DND-41 (cell line): ENCODE measurements at regions not wholly inside any gene's neighbourhood (a gene's known extent, or its start where the extent isn't known, plus 50 kb on each side); places are given as distances from the start of the nearest gene placed in this dataset.

Experiments
- ATAC-seq: fragments of 200-7000 bp; cut with Tn5 transposase; 3 replicates; pipeline ENCODE4 v1.9.1; 2021; ENCODE audit warnings: low read depth; ENCODE audit not compliant: insufficient read depth
- DNase-seq: peaks from one replicate; pipeline ENCODE4 v3.0.0-alpha.2; 2020
- H2AFZ ChIP-seq: 2 replicates; pipeline ENCODE4 v1.6.0; 2012; ENCODE audit warnings: low read depth, low read length
- H3K27ac ChIP-seq: 2 replicates; pipeline ENCODE4 v1.5.1; 2012; ENCODE audit warnings: low read length, inconsistent platforms
- H3K27me3 ChIP-seq: fragments of 200-600 bp; sonication (generic); 2 replicates; pipeline ENCODE4 v1.6.0; 2012; ENCODE audit warnings: low read length, mild to moderate bottlenecking, inconsistent platforms; ENCODE audit not compliant: insufficient read depth, poor library complexity
- H3K36me3 ChIP-seq: 2 replicates; pipeline ENCODE4 v1.5.1; 2012; ENCODE audit warnings: low read length, inconsistent platforms; ENCODE audit not compliant: insufficient read depth
- H3K4me1 ChIP-seq: 2 replicates; pipeline ENCODE4 v1.5.1; 2012; ENCODE audit warnings: mild to moderate bottlenecking, low read length; ENCODE audit not compliant: insufficient read depth
- H3K4me2 ChIP-seq: 2 replicates; pipeline ENCODE4 v1.6.0; 2012; ENCODE audit warnings: mild to moderate bottlenecking, moderate library complexity, low read length, inconsistent platforms; ENCODE audit not compliant: insufficient read depth
- H3K4me3 ChIP-seq, 2 experiments: fragments of 200-600 bp in 1 of 2; shearing (Covaris generic) in 1 of 2; 2 replicates each; pipeline ENCODE4 v1.5.1; 2012 to 2016; ENCODE audit warnings: inconsistent platforms in 2 of 2, low read length in 2 of 2, mild to moderate bottlenecking in 2 of 2, low read depth in 1 of 2, moderate library complexity in 1 of 2
- H3K79me2 ChIP-seq: 2 replicates; pipeline ENCODE4 v1.6.0; 2012; ENCODE audit warnings: low read length, inconsistent platforms; ENCODE audit not compliant: insufficient read depth
- H3K9ac ChIP-seq: 2 replicates; pipeline ENCODE4 v1.6.0; 2012; ENCODE audit warnings: low read depth, mild to moderate bottlenecking, inconsistent platforms, low read length, moderate library complexity
- H3K9me3 ChIP-seq: 2 replicates; pipeline ENCODE4 v1.5.1; 2012; ENCODE audit warnings: low read length, moderate library complexity, mild to moderate bottlenecking, inconsistent platforms; ENCODE audit not compliant: insufficient read depth, severe bottlenecking
- H4K20me1 ChIP-seq: 2 replicates; pipeline ENCODE4 v1.6.0; 2012; ENCODE audit warnings: low read length; ENCODE audit not compliant: insufficient read depth
- CTCF ChIP-seq: IDR thresholded peaks from 2 replicates; pipeline ENCODE4 v1.5.1; 2012; ENCODE audit warnings: borderline replicate concordance, low read length, moderate library complexity, mild to moderate bottlenecking; ENCODE audit not compliant: poor library complexity, severe bottlenecking; ENCODE audit errors: extremely low read depth
- EZH2 ChIP-seq: IDR thresholded peaks from 3 replicates; pipeline ENCODE4 v1.6.1; 2012; ENCODE audit warnings: borderline replicate concordance, low read depth, mild to moderate bottlenecking, moderate library complexity, low read length, inconsistent platforms; ENCODE audit not compliant: severe bottlenecking

- TF ChIP-seq EZH2 (no peak), CTCF (no peak)
- Histone ChIP-seq H4K20me1 (no peaks in the 10 kb centered on the region), H3K27me3 (no peaks in the 10 kb centered on the region), H2AFZ (no peak overlapping the region), H3K4me3 (no peak overlapping the region), H3K4me1 (no peaks in the 10 kb centered on the region), H3K4me2 (no peak overlapping the region), H3K9me3 (no peaks in the 10 kb centered on the region), H3K9ac (no peak overlapping the region), H3K27ac (no peak overlapping the region), H3K79me2 (no peaks in the 10 kb centered on the region), H3K36me3 (no peaks in the 10 kb centered on the region)
- ATAC-seq (no peak), DNase-seq (no peak)
These were observed 88.1 kb upstream of the IGFBP3 start for GRCh38 chr7:46009211-46009610.

GRCh38 chr7:46007990-46008643 is 87.0 kb upstream of the IGFBP3 start:
- Histone ChIP-seq H3K27ac (no peak overlapping the region), H3K4me1 (no peaks in the 10 kb centered on the region), H3K4me2 (no peak overlapping the region), H3K9me3 (no peaks in the 10 kb centered on the region), H3K27me3 (no peaks in the 10 kb centered on the region), H3K9ac (no peak overlapping the region), H4K20me1 (no peaks in the 10 kb centered on the region), H2AFZ (no peak overlapping the region), H3K4me3 (no peak overlapping the region), H3K36me3 (no peaks in the 10 kb centered on the region), H3K79me2 (no peaks in the 10 kb centered on the region)
- no peak for TF ChIP-seq EZH2
- TF ChIP-seq CTCF = no peak
- DNase-seq (no peak), ATAC-seq (no peak)

- Histone ChIP-seq H3K4me2 (no peak overlapping the region), H3K36me3 (no peaks in the 10 kb centered on the region), H3K27ac (no peak overlapping the region), H3K4me3 (no peak overlapping the region), H2AFZ (no peak overlapping the region), H3K4me1 (no peaks in the 10 kb centered on the region), H3K79me2 (no peaks in the 10 kb centered on the region), H3K27me3 (no peaks in the 10 kb centered on the region), H4K20me1 (no peaks in the 10 kb centered on the region), H3K9ac (no peak overlapping the region), H3K9me3 (no peaks in the 10 kb centered on the region)
- TF ChIP-seq EZH2 (no peak), CTCF (no peak)
- ATAC-seq (no peak), DNase-seq (no peak)
These were observed 86.1 kb upstream of the IGFBP3 start for GRCh38 chr7:46007194-46007593.

DNA sequence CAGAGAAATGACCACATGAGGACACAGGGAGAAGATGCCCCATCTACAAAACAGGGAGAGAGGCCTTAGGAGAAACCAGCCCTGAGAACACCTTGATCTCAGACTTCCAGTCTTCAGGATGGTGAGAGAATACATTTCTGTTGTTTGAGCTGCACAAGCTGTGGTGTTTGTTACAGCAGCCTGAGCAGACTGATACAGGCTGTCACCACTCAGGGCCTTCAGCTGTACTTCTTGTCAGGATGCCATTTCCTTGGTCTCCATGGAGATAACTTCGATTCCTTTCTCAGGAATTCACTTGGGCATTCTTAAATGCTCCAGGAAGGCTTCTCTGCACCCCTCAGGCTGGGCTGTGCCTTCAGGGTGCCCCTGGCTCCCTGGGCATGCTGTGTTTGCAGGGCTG is 85.7 kb upstream of the IGFBP3 start:
- Histone ChIP-seq H3K9ac (no peak overlapping the region), H3K27me3 (no peaks in the 10 kb centered on the region), H3K4me3 (no peak overlapping the region), H3K9me3 (no peaks in the 10 kb centered on the region), H3K4me2 (no peak overlapping the region), H3K36me3 (no peaks in the 10 kb centered on the region), H4K20me1 (no peaks in the 10 kb centered on the region), H2AFZ (no peak overlapping the region), H3K79me2 (no peaks in the 10 kb centered on the region), H3K27ac (no peak overlapping the region), H3K4me1 (no peaks in the 10 kb centered on the region)
- ATAC-seq = no peak
- no peak for TF ChIP-seq CTCF
- TF ChIP-seq EZH2 = no peak
- DNase-seq = no peak
